GM13977 (cell line): ENCODE measurements at regions not wholly inside any gene's neighbourhood (a gene's known extent, or its start where the extent isn't known, plus 50 kb on each side); places are given as distances from the start of the nearest gene placed in this dataset.

Experiments used
- DNase-seq: peaks from one replicate; pipeline ENCODE4 v3.0.0; 2012; ENCODE audit warnings: low spot score
- CTCF ChIP-seq: IDR thresholded peaks from 2 replicates; pipeline ENCODE4 v1.5.1; 2012; ENCODE audit warnings: mild to moderate bottlenecking, control low read depth; ENCODE audit not compliant: insufficient read depth; ENCODE audit errors: extremely low read depth, missing control alignments
- in situ Hi-C: fragments of 300-500 bp; cut with MboI; formaldehyde crosslinking; loops from one replicate; pipeline ENCODE4 v1.12.0; 2022; ENCODE audit warnings: low sequenced_read_pairs, low pct_unique_long_range_greater_than_20kb, mixed read lengths, inconsistent platforms; ENCODE audit not compliant: unreplicated experiment

DNA sequence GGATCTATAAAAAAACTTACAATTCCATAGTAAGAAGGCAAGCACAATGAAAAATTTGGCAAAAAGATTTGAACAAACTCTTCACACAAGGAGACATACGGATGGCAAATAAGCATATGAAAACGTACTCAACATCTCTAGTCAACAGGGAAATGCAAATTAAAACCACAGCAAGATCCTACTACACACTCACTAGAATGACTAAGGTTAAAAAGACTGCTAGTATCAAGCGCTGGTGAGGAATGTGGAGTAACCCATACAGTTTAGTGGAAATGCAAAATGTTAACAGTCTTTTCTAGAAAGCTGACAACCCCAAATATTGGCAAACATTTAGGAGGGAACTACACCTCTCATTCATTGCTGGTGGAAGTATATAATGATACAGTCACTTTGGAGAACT lies 175.9 kb upstream of the SGK1 start:
- TF ChIP-seq CTCF, result no peak
- in situ Hi-C loops, result no loop called here
- DNase-seq, result no peak

DNA sequence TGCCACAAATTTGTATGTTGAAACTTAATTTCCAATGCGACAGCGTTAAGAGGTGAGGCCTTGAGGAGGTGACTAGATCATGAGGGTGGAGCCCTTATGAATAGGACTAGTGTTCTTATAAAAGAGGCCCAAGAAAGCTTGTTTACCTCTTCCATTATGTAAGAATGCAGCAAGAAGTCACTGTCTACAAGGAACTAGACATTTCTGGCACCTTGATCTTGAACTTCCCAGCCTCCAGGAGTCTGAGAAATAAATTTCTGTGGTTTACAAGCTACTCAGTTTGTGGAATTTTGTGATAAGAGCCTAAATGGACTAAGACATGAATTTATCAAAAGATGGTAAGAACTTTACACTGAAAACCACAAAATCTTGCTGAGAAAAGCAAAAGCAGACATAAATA lies 173.6 kb upstream of the SGK1 start:
- no peak for DNase-seq
- in situ Hi-C loops, result no loop called here
- TF ChIP-seq CTCF, result no peak

GRCh38 chr6:134482593-134483270 lies 164.8 kb upstream of the SGK1 start:
- in situ Hi-C loops, result no loop called here
- no peak for DNase-seq
- TF ChIP-seq CTCF, result no peak

- no peak for DNase-seq
- in situ Hi-C loops, result no loop called here
- no peak for TF ChIP-seq CTCF
Measured at GRCh38 chr6:134481966-134482365, 164.1 kb upstream of the SGK1 start.

GRCh38 chr6:134480593-134480992 lies 162.7 kb upstream of the SGK1 start:
- no peak for DNase-seq
- no peak for TF ChIP-seq CTCF
- in situ Hi-C loops, result no loop called here

GRCh38 chr6:134478764-134479399 lies 161.0 kb upstream of the SGK1 start:
- DNase-seq, result no peak
- in situ Hi-C loops, result no loop called here
- TF ChIP-seq CTCF, result no peak
